HL-60 (cell line): ENCODE measurements at regions not wholly inside any gene's neighbourhood (a gene's known extent, or its start where the extent isn't known, plus 50 kb on each side); places are given as distances from the start of the nearest gene placed in this dataset.

ENCODE experiments used
- DNase-seq, 2 experiments: peaks; one replicate each; pipeline ENCODE4 v3.0.0-alpha.2; 2010 to 2020; ENCODE audit warnings: low read depth in 1 of 2, low spot score in 1 of 2
- H3K27ac ChIP-seq: fragments of 250-450 bp; sonication (Bioruptor Pico); replicated peaks from 2 replicates; pipeline ENCODE4 v1.5.1; 2020; ENCODE audit warnings: mild to moderate bottlenecking, moderate library complexity
- H3K27me3 ChIP-seq: fragments of 250-450 bp; sonication (Bioruptor Pico); 2 replicates; pipeline ENCODE4 v1.5.1; 2021; ENCODE audit warnings: mild to moderate bottlenecking, moderate library complexity; ENCODE audit not compliant: insufficient read depth, poor library complexity, severe bottlenecking
- H3K4me3 ChIP-seq: replicated peaks from 2 replicates; pipeline ENCODE4 v1.5.1; 2011; ENCODE audit warnings: mild to moderate bottlenecking, control low read depth, low read length; ENCODE audit not compliant: insufficient read depth
- CTCF ChIP-seq: IDR thresholded peaks from one replicate; pipeline ENCODE4 v1.5.1; 2011; ENCODE audit warnings: low read length, control low read depth, inconsistent platforms; ENCODE audit not compliant: insufficient read depth
- GABPA ChIP-seq: IDR thresholded peaks from 2 replicates; pipeline ENCODE4 v1.6.1; 2012; ENCODE audit warnings: low read depth
- POLR2AphosphoS5 ChIP-seq: IDR thresholded peaks from 2 replicates; pipeline ENCODE4 v1.6.1; 2012; ENCODE audit warnings: low read depth
- REST ChIP-seq: IDR thresholded peaks from 2 replicates; pipeline ENCODE4 v1.6.1; 2012; ENCODE audit warnings: low read depth; ENCODE audit not compliant: insufficient replicate concordance
- SPI1 ChIP-seq: IDR thresholded peaks from 2 replicates; pipeline ENCODE4 v1.6.1; 2012; ENCODE audit warnings: low read depth, mild to moderate bottlenecking, borderline replicate concordance

GRCh38 chr4:20412072-20412471 is 160.4 kb downstream of the SLIT2 start:
- DNase-seq = no peak
- Histone ChIP-seq H3K27ac (no peak overlapping the region), H3K27me3 (no peaks in the 10 kb centered on the region), H3K4me3 (no peak overlapping the region)
- no peak for TF ChIP-seq POLR2AphosphoS5
- no peak for TF ChIP-seq REST
- TF ChIP-seq GABPA = no peak
- no peak for TF ChIP-seq SPI1
- TF ChIP-seq CTCF = no peak

DNA sequence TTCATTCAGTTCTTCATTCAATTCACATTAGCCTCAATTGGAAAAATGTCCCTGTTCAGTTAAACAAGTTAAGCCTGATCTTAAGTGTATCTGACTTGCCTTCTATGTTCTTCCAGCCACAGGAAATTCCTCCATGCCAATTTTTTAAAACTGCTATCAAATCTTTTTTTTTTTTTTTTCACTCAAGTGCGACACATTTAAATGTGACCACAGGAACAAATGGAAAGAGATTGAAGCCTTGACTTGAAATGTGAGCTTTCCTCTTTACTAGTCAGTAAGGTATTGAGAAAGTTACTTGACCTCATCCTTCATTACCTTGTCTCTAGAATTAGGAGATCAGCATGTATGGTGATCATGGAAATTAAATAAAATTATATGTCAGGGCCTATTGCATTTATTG is 165.1 kb downstream of the SLIT2 start:
- H3K4me3 ChIP-seq = no peak overlapping the region
- no peak for DNase-seq
- TF ChIP-seq SPI1 (no peak), CTCF (no peak), GABPA (no peak), REST (no peak), POLR2AphosphoS5 (no peak)
- H3K27me3 ChIP-seq = no peaks in the 10 kb centered on the region
- H3K27ac ChIP-seq = no peak overlapping the region

DNA sequence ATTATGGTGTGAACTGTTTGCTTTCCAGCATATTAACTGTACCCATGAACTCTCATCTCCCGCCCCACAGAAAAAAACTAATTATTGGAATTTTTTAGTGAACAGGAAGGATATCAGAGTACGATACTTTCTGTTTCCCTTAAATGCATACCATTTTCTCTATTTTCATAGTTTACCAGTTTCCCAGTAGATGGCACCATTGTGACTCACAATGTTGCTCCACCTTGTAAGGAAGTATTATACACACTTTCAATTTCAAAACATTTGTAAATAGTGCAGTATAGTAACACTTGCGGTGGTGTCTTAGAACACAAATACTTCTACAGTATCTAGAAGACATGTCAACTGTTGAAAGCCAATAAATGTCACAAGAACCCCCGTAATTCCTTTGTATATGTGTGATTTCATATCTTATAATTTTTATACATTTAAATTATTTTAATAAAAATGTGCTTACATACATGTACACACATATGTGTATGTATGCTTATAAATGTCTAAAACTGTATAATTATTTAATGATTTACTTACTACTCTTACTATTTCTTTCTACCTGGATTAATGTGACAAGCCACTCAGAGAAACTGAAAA is 167.3 kb downstream of the SLIT2 start:
- Histone ChIP-seq H3K4me3 (no peak overlapping the region), H3K27me3 (no peaks in the 10 kb centered on the region), H3K27ac (no peak overlapping the region)
- peak in 1 of 2 experiments; percentile 40 for DNase-seq
- TF ChIP-seq POLR2AphosphoS5 (no peak), GABPA (no peak), REST (no peak), CTCF (peak; percentile 20), SPI1 (peak; percentile 18; the same call in 1 of the 2 replicates)
